K562 (cell line): ENCODE measurements at regions not wholly inside any gene's neighbourhood (a gene's known extent, or its start where the extent isn't known, plus 50 kb on each side); places are given as distances from the start of the nearest gene placed in this dataset.

Experiments
- ATAC-seq: fragments of 200-7000 bp; cut with Tn5 transposase; 3 replicates; pipeline ENCODE4 v1.9.1; 2020; ENCODE audit warnings: moderate library complexity
- BruUV-seq: library from RNA; stranded (reverse); fragments of 400-500 nt; replicated peaks from 2 replicates; lab custom pipeline; 2021; lab: Mats Ljungman, UMichigan
- CTCF ChIA-PET: fragments of 300-600 bp; formaldehyde crosslinking; extraction: SDS; loops from one replicate; lab custom pipeline; 2021; ENCODE audit warnings: low intra/inter-chr PET ratio; lab: Yijun Ruan, JAX
- POLR2A ChIA-PET: fragments of 300-600, 350-650 bp; sonication (Branson Sonifier 250); formaldehyde crosslinking; extraction: SDS; loops from one replicate; lab custom pipeline; 2021; ENCODE audit warnings: antibody characterized with exemption, inconsistent platforms; lab: Yijun Ruan, JAX
- DNase-seq, 4 experiments: peaks; one replicate each; pipeline versions ENCODE4 v3.0.0 to v3.0.0-alpha.2; 2011 to 2018; ENCODE audit warnings: low spot score in 3 of 4, mixed read lengths in 3 of 4; ENCODE audit errors: extremely low read depth in 1 of 4
- FAIRE-seq: peaks from 2 replicates; lab custom pipeline; 2011; peaks lifted over from hg19 to GRCh38; lab: Jason Lieb, UNC
- H2AFZ ChIP-seq: 2 replicates; pipeline ENCODE4 v1.6.0; 2011; ENCODE audit warnings: low read depth, low read length, control low read depth, inconsistent platforms
- H3K27ac ChIP-seq: fragments of 200-600 bp; 3 replicates; pipeline ENCODE4 v1.8.0; 2011; ENCODE audit warnings: low read depth, mild to moderate bottlenecking, control low read depth, inconsistent platforms, low read length, moderate library complexity, mixed read lengths; ENCODE audit errors: extremely low read depth
- H3K27me3 ChIP-seq, 2 experiments: fragments of 300-600 bp in 1 of 2; 2 replicates in 1 of 2; 3 replicates in 1 of 2; pipeline versions ENCODE4 v1.6.0 to v1.8.0; 2011; ENCODE audit warnings: inconsistent platforms in 2 of 2, low read length in 2 of 2, mild to moderate bottlenecking in 1 of 2, mixed read lengths in 1 of 2, moderate library complexity in 1 of 2; ENCODE audit not compliant: control insufficient read depth in 2 of 2, insufficient read depth in 2 of 2
- H3K36me3 ChIP-seq: fragments of 300-600 bp; 3 replicates; pipeline ENCODE4 v1.8.0; 2011; ENCODE audit warnings: mild to moderate bottlenecking, low read length, inconsistent platforms; ENCODE audit not compliant: control insufficient read depth, insufficient read depth
- H3K4me1 ChIP-seq, 2 experiments: fragments of 200-600 bp in 1 of 2; replicated peaks in 1 of 2; 2 replicates in 1 of 2; 3 replicates in 1 of 2; pipeline versions ENCODE4 v1.5.1 to v1.8.0; 2011; ENCODE audit warnings: inconsistent platforms in 2 of 2, low read length in 2 of 2, mild to moderate bottlenecking in 1 of 2, mixed read lengths in 1 of 2, moderate library complexity in 1 of 2; ENCODE audit not compliant: control insufficient read depth in 2 of 2, insufficient read depth in 2 of 2
- H3K4me2 ChIP-seq: 2 replicates; pipeline ENCODE4 v1.6.1; 2011; ENCODE audit warnings: low read length, control low read depth, inconsistent platforms, mixed read lengths; ENCODE audit not compliant: insufficient read depth
- H3K4me3 ChIP-seq: fragments of 200-600 bp; sonication (generic), shearing (Covaris generic); 2 replicates; pipeline ENCODE4 v1.5.1; 2016; ENCODE audit warnings: control low read depth, inconsistent platforms
- H3K79me2 ChIP-seq: fragments of 200-600 bp; 3 replicates; pipeline ENCODE4 v1.8.0; 2011; ENCODE audit warnings: low read length, inconsistent platforms; ENCODE audit not compliant: control insufficient read depth, insufficient read depth
- H3K9ac ChIP-seq, 2 experiments: 2 replicates each; pipeline versions ENCODE4 v1.6.0 to v1.6.1; 2011; ENCODE audit warnings: low read depth in 2 of 2, low read length in 2 of 2, control low read depth in 1 of 2, inconsistent platforms in 1 of 2, mild to moderate bottlenecking in 1 of 2, mixed read lengths in 1 of 2; ENCODE audit not compliant: insufficient read depth in 1 of 2
- H3K9me1 ChIP-seq: one replicate; pipeline ENCODE4 v1.6.0; 2011; ENCODE audit warnings: inconsistent platforms, mild to moderate bottlenecking, low read length, moderate library complexity; ENCODE audit not compliant: control insufficient read depth, insufficient read depth
- H3K9me3 ChIP-seq: replicated peaks from 2 replicates; pipeline ENCODE4 v1.5.1; 2011; ENCODE audit warnings: low read depth, low read length, inconsistent platforms; ENCODE audit not compliant: control insufficient read depth, insufficient read depth
- H4K20me1 ChIP-seq: replicated peaks from 2 replicates; pipeline ENCODE4 v1.6.1; 2011; ENCODE audit warnings: low read length, inconsistent platforms, mixed read lengths; ENCODE audit not compliant: control insufficient read depth, insufficient read depth
- HDAC8 ChIP-seq: fragments of 450-650 bp; IDR thresholded peaks from 2 replicates; pipeline ENCODE4 v1.6.1; 2016; ENCODE audit warnings: mild to moderate bottlenecking, missing genetic modification characterization, moderate library complexity, missing compliant biosample characterization
- KLF10 ChIP-seq: fragments of 250-450 bp; sonication (Bioruptor Pico); IDR thresholded peaks from 2 replicates; pipeline ENCODE4 v1.6.1; 2021; ENCODE audit warnings: matching md5 sums
- POLR2AphosphoS2 ChIP-seq: IDR thresholded peaks from 2 replicates; pipeline ENCODE4 v1.6.1; 2012; ENCODE audit warnings: low read length, improper control_type of control experiment
- RREB1 ChIP-seq: fragments of 250-450 bp; sonication (Bioruptor Pico); IDR thresholded peaks from 2 replicates; pipeline ENCODE4 v1.4.0; 2020
- ZNF24 ChIP-seq: fragments of 450-650 bp; IDR thresholded peaks from 2 replicates; pipeline ENCODE4 v1.6.1; 2016
- ZNF79 ChIP-seq: fragments of 250-450 bp; sonication (Bioruptor Pico); IDR thresholded peaks from 2 replicates; pipeline ENCODE4 v1.4.0; 2020; ENCODE audit warnings: low read depth, mild to moderate bottlenecking, moderate library complexity
- WGBS: fragments of 100-300 bp; shearing (Covaris generic); methylation state at CpG from one replicate; pipeline ENCODE4 v1.1.6; 2016; ENCODE audit warnings: low coverage, mixed read lengths; ENCODE audit not compliant: insufficient coverage; ENCODE audit errors: missing lambda C conversion rate; 5-methylcytosine and 5-hydroxymethylcytosine counted together
- in situ Hi-C: fragments of 300-500 bp; cut with MboI; formaldehyde crosslinking; loops from 4 replicates; pipeline ENCODE4 v1.15.0; 2018; ENCODE audit warnings: inconsistent platforms, mixed read lengths
- intact Hi-C: fragments of 100-400 bp; cut with micrococcal nuclease; formaldehyde crosslinking; loops from 2 replicates; pipeline ENCODE4 v1.14.2; 2022
- TF ChIP-seq, protein P1 (sequence below): fragments of 250-450 bp; sonication (Bioruptor Pico); IDR thresholded peaks from 2 replicates; pipeline ENCODE4 v1.8.0; 2021; ENCODE audit warnings: borderline replicate concordance, mild to moderate bottlenecking, moderate library complexity; ENCODE audit not compliant: poor library complexity, severe bottlenecking
- TF ChIP-seq, protein P2 (sequence below): fragments of 250-450 bp; sonication (Bioruptor Pico); IDR thresholded peaks from 2 replicates; pipeline ENCODE4 v1.5.1; 2021; ENCODE audit warnings: mild to moderate bottlenecking

GRCh38 chr4:180634306-180634705 is 1608.9 kb upstream of the TENM3 start:
- BruUV-seq: no TSS peak
- CTCF ChIA-PET: no interaction called here
- in situ Hi-C loops: no loop called here

More at GRCh38 chr4:180634306-180634705, 1608.9 kb upstream of the TENM3 start:
- no peaks in the 10 kb centered on the region for H3K9me1 ChIP-seq
- POLR2A ChIA-PET: no interaction called here
- H3K79me2 ChIP-seq: no peaks in the 10 kb centered on the region
- H3K4me1 ChIP-seq: no peaks in the 10 kb centered on the region
- ATAC-seq: no peak
- H3K4me2 ChIP-seq: no peak overlapping the region
- no peak for DNase-seq
- WGBS: 0% methylated on average over 1 of the region's 1 CpG
- no peak for FAIRE-seq
- no peaks in the 10 kb centered on the region for H4K20me1 ChIP-seq
- no peaks in the 10 kb centered on the region for H3K9me3 ChIP-seq
- no peaks in the 10 kb centered on the region for H3K36me3 ChIP-seq
- no peak overlapping the region for H3K4me3 ChIP-seq
- intact Hi-C loops: no loop called here
- no peak overlapping the region for H3K27ac ChIP-seq
- TF ChIP-seq HDAC8 (tag) (no peak), ZNF24 (no peak), ZNF79 (CRISPR knock-in tag) (no peak), KLF10 (CRISPR knock-in tag) (no peak), RREB1 (CRISPR knock-in tag) (no peak), POLR2AphosphoS2 (no peak)
- TF ChIP-seq, protein P1, sequence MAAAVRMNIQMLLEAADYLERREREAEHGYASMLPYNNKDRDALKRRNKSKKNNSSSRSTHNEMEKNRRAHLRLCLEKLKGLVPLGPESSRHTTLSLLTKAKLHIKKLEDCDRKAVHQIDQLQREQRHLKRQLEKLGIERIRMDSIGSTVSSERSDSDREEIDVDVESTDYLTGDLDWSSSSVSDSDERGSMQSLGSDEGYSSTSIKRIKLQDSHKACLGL (CRISPR knock-in tag): no peak
- TF ChIP-seq, protein P2, sequence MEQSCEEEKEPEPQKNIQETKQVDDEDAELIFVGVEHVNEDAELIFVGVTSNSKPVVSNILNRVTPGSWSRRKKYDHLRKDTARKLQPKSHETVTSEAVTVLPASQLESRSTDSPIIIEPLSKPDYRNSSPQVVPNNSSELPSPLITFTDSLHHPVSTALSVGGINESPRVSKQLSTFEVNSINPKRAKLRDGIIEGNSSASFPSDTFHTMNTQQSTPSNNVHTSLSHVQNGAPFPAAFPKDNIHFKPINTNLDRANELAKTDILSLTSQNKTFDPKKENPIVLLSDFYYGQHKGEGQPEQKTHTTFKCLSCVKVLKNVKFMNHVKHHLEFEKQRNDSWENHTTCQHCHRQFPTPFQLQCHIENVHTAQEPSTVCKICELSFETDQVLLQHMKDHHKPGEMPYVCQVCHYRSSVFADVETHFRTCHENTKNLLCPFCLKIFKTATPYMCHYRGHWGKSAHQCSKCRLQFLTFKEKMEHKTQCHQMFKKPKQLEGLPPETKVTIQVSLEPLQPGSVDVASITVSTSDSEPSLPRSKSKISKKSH (CRISPR knock-in tag): no peak
- H2AFZ ChIP-seq: no peak overlapping the region
- H3K27me3 ChIP-seq: no peaks in the 10 kb centered on the region
- no peak overlapping the region for H3K9ac ChIP-seq
